Type B pancreatic cell (in vitro differentiated cells): ENCODE measurements at regions not wholly inside any gene's neighbourhood (a gene's known extent, or its start where the extent isn't known, plus 50 kb on each side); places are given as distances from the start of the nearest gene placed in this dataset.

ENCODE experiments used
- DNase-seq: peaks from one replicate; pipeline ENCODE4 v3.0.0; 2021; ENCODE audit warnings: mixed read lengths; ENCODE audit not compliant: unreplicated experiment; ENCODE audit errors: extremely low spot score
- H3K27ac Mint-ChIP-seq: 2 replicates; pipeline ENCODE4 v1.8.0; 2021; ENCODE audit warnings: mild to moderate bottlenecking, mixed read lengths
- H3K27me3 Mint-ChIP-seq: 2 replicates; pipeline ENCODE4 v1.8.0; 2021; ENCODE audit warnings: mixed read lengths
- H3K36me3 Mint-ChIP-seq: 2 replicates; pipeline ENCODE4 v1.8.0; 2021; ENCODE audit warnings: mixed read lengths
- H3K4me1 Mint-ChIP-seq: one replicate; pipeline ENCODE4 v1.8.0; 2021; ENCODE audit warnings: mixed read lengths; ENCODE audit not compliant: unreplicated experiment
- H3K4me3 Mint-ChIP-seq: 2 replicates; pipeline ENCODE4 v1.8.0; 2021; ENCODE audit warnings: mild to moderate bottlenecking, mixed read lengths
- H3K9me3 Mint-ChIP-seq: 2 replicates; pipeline ENCODE4 v1.8.0; 2021; ENCODE audit warnings: mixed read lengths
- CTCF ChIP-seq: fragments of 200-600 bp; sonication (generic); conservative IDR thresholded peaks from 2 replicates; pipeline ENCODE4 v1.5.0; 2021; ENCODE audit warnings: antibody characterized with exemption, mild to moderate bottlenecking

GRCh38 chr17:31740611-31741082 is 118.4 kb downstream of the COPRS start:
- H3K27me3 Mint-ChIP-seq = peaks cover 4% of the 10 kb centered on the region
- no peaks in the 10 kb centered on the region for H3K36me3 Mint-ChIP-seq
- no peak for TF ChIP-seq CTCF
- no peak overlapping the region for H3K4me3 Mint-ChIP-seq
- no peak for DNase-seq
- no peaks in the 10 kb centered on the region for H3K9me3 Mint-ChIP-seq
- peaks cover 23% of the 10 kb centered on the region for H3K4me1 Mint-ChIP-seq
- no peak overlapping the region for H3K27ac Mint-ChIP-seq

- H3K27me3 Mint-ChIP-seq = peaks cover 4% of the 10 kb centered on the region
- H3K4me3 Mint-ChIP-seq = no peak overlapping the region
- H3K27ac Mint-ChIP-seq = no peak overlapping the region
- TF ChIP-seq CTCF = no peak
- no peaks in the 10 kb centered on the region for H3K9me3 Mint-ChIP-seq
- no peaks in the 10 kb centered on the region for H3K36me3 Mint-ChIP-seq
- DNase-seq = no peak
- peaks cover 16% of the 10 kb centered on the region for H3K4me1 Mint-ChIP-seq
These were observed 119.9 kb downstream of the COPRS start for GRCh38 chr17:31738996-31739699.

- no peak for TF ChIP-seq CTCF
- peaks cover 11% of the 10 kb centered on the region for H3K4me1 Mint-ChIP-seq
- H3K27me3 Mint-ChIP-seq = peaks cover 6% of the 10 kb centered on the region
- H3K4me3 Mint-ChIP-seq = no peak overlapping the region
- no peak for DNase-seq
- no peaks in the 10 kb centered on the region for H3K36me3 Mint-ChIP-seq
- H3K27ac Mint-ChIP-seq = no peak overlapping the region
- H3K9me3 Mint-ChIP-seq = no peaks in the 10 kb centered on the region
These were observed 120.6 kb downstream of the COPRS start for GRCh38 chr17:31738488-31738887.

- Mint-ChIP-seq H3K36me3 (no peaks in the 10 kb centered on the region), H3K4me1 (peaks cover 11% of the 10 kb centered on the region), H3K27me3 (peaks cover 4% of the 10 kb centered on the region), H3K9me3 (no peaks in the 10 kb centered on the region), H3K4me3 (no peak overlapping the region), H3K27ac (no peak overlapping the region)
- TF ChIP-seq CTCF = no peak
- DNase-seq = no peak
These were observed 121.0 kb downstream of the COPRS start for GRCh38 chr17:31738067-31738466.

GRCh38 chr17:31736855-31737625 is 122.0 kb downstream of the COPRS start:
- H3K4me1 Mint-ChIP-seq = peaks cover 11% of the 10 kb centered on the region
- no peaks in the 10 kb centered on the region for H3K9me3 Mint-ChIP-seq
- no peak for TF ChIP-seq CTCF
- no peak for DNase-seq
- no peak overlapping the region for H3K4me3 Mint-ChIP-seq
- no peak overlapping the region for H3K27ac Mint-ChIP-seq
- H3K36me3 Mint-ChIP-seq = no peaks in the 10 kb centered on the region
- H3K27me3 Mint-ChIP-seq = peaks cover 2% of the 10 kb centered on the region
